ENCODE measurements at regions not wholly inside any gene's neighbourhood (a gene's known extent, or its start where the extent isn't known, plus 50 kb on each side); places are given as distances from the start of the nearest gene placed in this dataset.

DNA sequence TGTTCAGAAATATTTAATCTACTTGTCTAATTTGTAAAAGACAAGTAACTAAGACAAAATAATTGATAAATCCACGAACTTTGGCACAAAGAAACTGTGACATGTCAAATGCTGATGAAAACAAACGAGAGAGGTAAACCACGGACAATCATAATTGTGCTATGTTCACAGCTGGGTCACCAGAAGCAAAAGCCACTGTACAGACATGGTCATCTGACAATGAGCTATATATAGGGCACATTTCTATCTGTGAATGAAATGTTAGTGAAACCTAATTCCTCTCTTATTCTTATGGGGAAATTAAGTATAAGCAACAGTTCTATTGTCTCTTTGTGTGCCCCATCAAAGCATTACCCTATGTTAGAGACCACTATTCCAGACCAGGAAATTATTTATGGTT lies 444.0 kb upstream of the TRAM1L1 start:
- TF ChIP-seq, protein P1, sequence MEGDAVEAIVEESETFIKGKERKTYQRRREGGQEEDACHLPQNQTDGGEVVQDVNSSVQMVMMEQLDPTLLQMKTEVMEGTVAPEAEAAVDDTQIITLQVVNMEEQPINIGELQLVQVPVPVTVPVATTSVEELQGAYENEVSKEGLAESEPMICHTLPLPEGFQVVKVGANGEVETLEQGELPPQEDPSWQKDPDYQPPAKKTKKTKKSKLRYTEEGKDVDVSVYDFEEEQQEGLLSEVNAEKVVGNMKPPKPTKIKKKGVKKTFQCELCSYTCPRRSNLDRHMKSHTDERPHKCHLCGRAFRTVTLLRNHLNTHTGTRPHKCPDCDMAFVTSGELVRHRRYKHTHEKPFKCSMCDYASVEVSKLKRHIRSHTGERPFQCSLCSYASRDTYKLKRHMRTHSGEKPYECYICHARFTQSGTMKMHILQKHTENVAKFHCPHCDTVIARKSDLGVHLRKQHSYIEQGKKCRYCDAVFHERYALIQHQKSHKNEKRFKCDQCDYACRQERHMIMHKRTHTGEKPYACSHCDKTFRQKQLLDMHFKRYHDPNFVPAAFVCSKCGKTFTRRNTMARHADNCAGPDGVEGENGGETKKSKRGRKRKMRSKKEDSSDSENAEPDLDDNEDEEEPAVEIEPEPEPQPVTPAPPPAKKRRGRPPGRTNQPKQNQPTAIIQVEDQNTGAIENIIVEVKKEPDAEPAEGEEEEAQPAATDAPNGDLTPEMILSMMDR (IDR thresholded peaks at IDR 0.05): no peak
- no peak for TF ChIP-seq POLR2A (IDR thresholded peaks at IDR 0.05)
